Thymus (tissue), 11 donors: ENCODE measurements at regions not wholly inside any gene's neighbourhood (a gene's known extent, or its start where the extent isn't known, plus 50 kb on each side); places are given as distances from the start of the nearest gene placed in this dataset.

Experiments
- DNase-seq, 9 donors: peaks; one replicate each; pipeline ENCODE4 v3.0.0-alpha.2; 2013; ENCODE audit warnings: low spot score in 9 of 9, low read depth in 6 of 9, missing footprints in 1 of 9
- H3K27ac ChIP-seq, 2 donors: one replicate each; pipeline ENCODE4 v1.5.1; 2013; ENCODE audit warnings: control low read depth in 1 of 2, low read depth in 1 of 2, low read length in 1 of 2, mild to moderate bottlenecking in 1 of 2, moderate library complexity in 1 of 2
- H3K27me3 ChIP-seq, 2 donors: one replicate each; pipeline ENCODE4 v1.5.1; 2013; ENCODE audit warnings: low read length in 1 of 2; ENCODE audit not compliant: control insufficient read depth in 2 of 2, insufficient read depth in 1 of 2
- H3K36me3 ChIP-seq, 2 donors: one replicate each; pipeline ENCODE4 v1.5.1; 2013; ENCODE audit warnings: low read length in 1 of 2, mild to moderate bottlenecking in 1 of 2, moderate library complexity in 1 of 2; ENCODE audit not compliant: control insufficient read depth in 2 of 2, insufficient read depth in 2 of 2
- H3K4me1 ChIP-seq, 2 donors: one replicate each; pipeline ENCODE4 v1.5.1; 2013; ENCODE audit warnings: low read length in 2 of 2; ENCODE audit not compliant: control insufficient read depth in 2 of 2, insufficient read depth in 2 of 2
- H3K4me3 ChIP-seq, 2 donors: one replicate each; pipeline ENCODE4 v1.5.1; 2013; ENCODE audit warnings: low read length in 2 of 2, control low read depth in 1 of 2, mild to moderate bottlenecking in 1 of 2
- H3K9me3 ChIP-seq, 2 donors: one replicate each; pipeline ENCODE4 v1.5.1; 2013; ENCODE audit warnings: low read length in 1 of 2, mild to moderate bottlenecking in 1 of 2; ENCODE audit not compliant: control insufficient read depth in 2 of 2, insufficient read depth in 1 of 2
- WGBS: extraction: QIAGEN DNeasy Blood & Tissue Kit; methylation state at CpG from one replicate; pipeline ENCODE4 v1.1.7; 2013; 5-methylcytosine and 5-hydroxymethylcytosine counted together
- donor health status: healthy.

DNA sequence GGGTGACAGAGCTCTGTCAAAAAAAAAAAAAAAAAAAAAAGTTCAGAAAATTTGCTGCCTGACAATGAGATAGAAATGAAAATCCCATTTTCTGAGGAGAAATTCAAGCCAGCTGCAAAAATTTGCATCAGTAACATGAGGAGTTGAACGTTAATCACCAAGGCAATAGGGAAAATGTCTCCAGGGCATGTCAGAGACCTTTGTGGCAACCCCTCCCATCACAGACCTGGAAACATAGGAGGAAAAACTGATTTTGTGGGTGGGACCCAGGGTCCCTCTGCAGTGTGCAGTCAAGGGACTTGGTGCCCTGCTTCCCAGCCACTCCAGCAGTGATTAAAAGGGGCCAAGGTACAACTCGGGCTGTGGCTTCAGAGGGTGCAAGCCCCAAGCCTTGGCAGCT lies 615.4 kb downstream of the RWDD3 start:
- DNase-seq, result no peak
- Histone ChIP-seq H3K36me3 (no peaks in the 10 kb centered on the region), H3K27ac (no peak overlapping the region), H3K4me3 (no peak overlapping the region), H3K9me3 (peaks cover 0 to 27% of the 10 kb centered on the region in 2 donors), H3K4me1 (no peaks in the 10 kb centered on the region), H3K27me3 (no peaks in the 10 kb centered on the region)
- WGBS, result 95% methylated on average over 2 of the region's 2 CpGs

DNA sequence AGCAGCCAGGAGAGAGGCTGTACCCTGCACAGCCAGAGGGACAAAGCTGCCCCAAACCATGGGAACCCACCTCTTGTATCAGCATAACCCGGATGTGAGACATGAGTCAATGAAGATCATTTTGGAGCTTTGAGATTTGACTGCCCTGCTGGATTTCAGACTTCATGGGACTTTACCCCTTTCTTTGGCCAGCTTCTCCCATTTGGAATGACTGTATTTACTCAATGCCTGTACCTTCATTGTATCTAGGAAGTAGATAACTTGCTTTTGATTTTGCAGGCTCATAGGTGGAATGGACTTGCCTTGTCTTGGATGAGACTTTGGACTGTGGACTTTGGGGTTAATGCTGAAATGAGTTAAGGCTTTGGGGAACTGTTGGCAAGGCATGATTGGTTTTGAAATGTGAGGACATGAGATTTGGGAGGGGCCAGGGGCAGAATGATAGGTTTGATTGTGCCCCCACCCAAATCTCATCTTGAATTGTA lies 616.2 kb downstream of the RWDD3 start:
- H3K36me3 ChIP-seq, result no peaks in the 10 kb centered on the region
- WGBS, result 95% methylated on average over 1 of the region's 1 CpG
- H3K4me3 ChIP-seq, result no peak overlapping the region
- no peaks in the 10 kb centered on the region for H3K4me1 ChIP-seq
- H3K9me3 ChIP-seq, result peaks cover 0 to 30% of the 10 kb centered on the region in 2 donors
- DNase-seq, result no peak
- H3K27ac ChIP-seq, result no peak overlapping the region
- H3K27me3 ChIP-seq, result no peaks in the 10 kb centered on the region

DNA sequence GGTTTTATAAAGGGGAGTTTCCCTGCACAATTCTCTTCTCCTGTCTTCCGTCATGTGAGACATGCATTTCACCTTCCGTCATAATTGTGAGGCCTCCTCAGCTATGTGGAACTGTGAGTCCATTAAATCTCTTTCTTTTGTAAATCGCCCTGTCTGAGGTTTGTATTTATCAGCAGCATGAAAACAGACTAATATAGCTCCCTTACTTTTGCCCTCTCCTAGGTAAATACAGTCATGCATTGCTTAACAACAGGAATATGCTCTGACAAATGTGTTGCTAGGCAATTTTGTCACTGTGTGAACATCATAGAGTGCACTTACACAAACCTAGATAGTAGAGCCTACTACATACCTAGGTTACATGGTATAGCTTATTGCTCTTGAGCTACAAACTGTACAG lies 616.8 kb downstream of the RWDD3 start:
- Histone ChIP-seq H3K4me3 (no peak overlapping the region), H3K27ac (no peak overlapping the region), H3K36me3 (no peaks in the 10 kb centered on the region), H3K9me3 (peaks cover 0 to 30% of the 10 kb centered on the region in 2 donors), H3K27me3 (no peaks in the 10 kb centered on the region), H3K4me1 (no peaks in the 10 kb centered on the region)
- 93% methylated on average over 3 of the region's 3 CpGs for WGBS
- no peak for DNase-seq

DNA sequence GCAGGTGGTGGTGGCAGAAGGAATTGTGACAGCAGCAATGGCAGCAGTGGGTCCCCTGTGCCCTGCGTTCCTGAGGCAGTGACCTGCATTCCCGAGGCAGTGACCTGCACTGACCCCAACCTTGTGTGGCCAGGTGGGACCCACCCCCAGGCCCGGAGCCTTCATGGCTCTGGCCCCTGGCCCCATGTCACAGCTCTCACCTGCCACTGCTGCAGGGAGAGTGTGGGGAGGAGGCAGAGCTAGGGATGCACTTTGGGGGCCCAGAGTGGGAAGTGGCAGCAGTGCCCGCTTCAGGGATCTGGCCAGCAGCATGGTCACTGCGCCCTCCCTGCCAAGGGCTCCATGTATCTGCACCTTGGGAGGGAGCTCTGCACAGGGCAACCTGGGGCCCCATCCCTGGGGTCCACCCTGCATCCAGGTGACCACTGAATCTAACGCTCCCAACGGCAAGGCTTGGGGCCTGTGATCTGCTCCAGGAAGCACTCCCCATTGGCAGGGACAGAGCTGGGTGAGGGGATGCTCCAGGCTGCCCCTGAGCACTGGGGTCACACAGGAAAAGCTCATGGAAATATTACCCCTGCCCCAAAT lies 618.6 kb downstream of the RWDD3 start:
- no peak for DNase-seq

DNA sequence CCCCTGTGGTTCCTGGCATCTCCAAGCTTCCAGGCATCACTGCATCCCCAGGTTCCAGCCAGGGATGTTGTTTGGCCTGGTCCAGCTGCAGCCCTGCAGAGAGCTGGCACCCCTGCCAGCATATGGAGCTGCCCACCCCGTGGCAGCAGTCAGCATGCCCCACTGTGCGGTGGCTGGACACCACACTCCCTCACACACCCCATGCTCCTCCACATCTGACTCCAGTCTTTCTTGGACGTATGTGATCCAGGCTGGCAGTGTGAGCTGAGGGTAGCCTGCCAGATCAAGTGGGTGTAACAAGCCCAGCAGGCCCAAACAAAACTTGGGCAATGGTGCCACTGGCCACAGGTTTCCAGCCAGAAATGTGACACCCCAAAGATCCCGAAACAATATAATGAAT lies 620.4 kb downstream of the RWDD3 start:
- Histone ChIP-seq H3K4me3 (no peak overlapping the region), H3K9me3 (peaks cover 0 to 30% of the 10 kb centered on the region in 2 donors), H3K4me1 (no peaks in the 10 kb centered on the region), H3K27ac (no peak overlapping the region), H3K36me3 (no peaks in the 10 kb centered on the region), H3K27me3 (no peaks in the 10 kb centered on the region)
- WGBS, result 63% methylated on average over 4 of the region's 4 CpGs
- no peak for DNase-seq

More for the DNA sequence above, 618.6 kb downstream of the RWDD3 start:
- Histone ChIP-seq H3K4me1 (no peaks in the 10 kb centered on the region), H3K36me3 (no peaks in the 10 kb centered on the region), H3K4me3 (no peak overlapping the region), H3K27ac (no peak overlapping the region), H3K27me3 (no peaks in the 10 kb centered on the region), H3K9me3 (peaks cover 0 to 30% of the 10 kb centered on the region in 2 donors)
- WGBS, result 92% methylated on average over 7 of the region's 7 CpGs

DNA sequence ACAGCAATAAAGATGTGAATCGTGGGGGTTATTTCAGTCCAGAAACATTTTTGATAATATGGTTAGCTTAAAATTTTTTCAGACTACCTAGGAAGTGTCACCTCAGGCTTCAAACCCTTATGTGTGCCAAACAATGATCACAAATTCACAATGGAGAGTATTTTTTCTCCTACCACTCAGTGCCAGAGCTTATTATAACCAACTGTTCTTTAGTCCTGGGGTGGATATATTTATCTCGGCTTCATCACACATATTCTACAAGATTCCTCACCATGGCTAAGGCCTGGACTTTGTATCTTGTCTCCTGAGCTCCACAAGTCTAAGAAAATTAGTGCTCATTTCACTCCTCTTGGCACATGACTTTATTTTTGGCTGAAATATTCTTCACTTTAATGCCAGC lies 629.1 kb downstream of the RWDD3 start:
- H3K4me1 ChIP-seq, result no peaks in the 10 kb centered on the region
- no peak overlapping the region for H3K4me3 ChIP-seq
- DNase-seq, result no peak
- H3K27me3 ChIP-seq, result no peaks in the 10 kb centered on the region
- no peaks in the 10 kb centered on the region for H3K9me3 ChIP-seq
- no peaks in the 10 kb centered on the region for H3K36me3 ChIP-seq
- no peak overlapping the region for H3K27ac ChIP-seq
- whole genome bisulfite sequencing, result 92% methylated on average over 2 of the region's 2 CpGs

DNA sequence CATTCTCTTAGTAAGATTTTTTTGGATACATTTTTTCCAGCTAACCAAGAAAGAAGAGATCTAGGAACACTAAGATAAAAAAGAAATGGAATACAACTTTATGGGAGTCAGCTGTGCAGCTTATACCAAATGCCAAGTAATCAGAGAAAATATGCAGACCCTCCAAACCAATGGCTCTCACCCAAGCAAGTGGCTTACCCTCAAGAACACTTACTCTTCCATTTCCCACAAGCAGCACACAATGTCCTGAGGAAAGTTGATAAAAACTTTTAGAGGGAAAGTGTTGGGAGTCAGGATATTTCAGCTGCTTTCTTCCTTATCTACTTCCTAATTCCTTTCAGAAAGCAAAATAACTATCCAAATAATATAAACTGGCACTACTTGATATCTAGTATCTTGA lies 631.8 kb downstream of the RWDD3 start:
- Histone ChIP-seq H3K4me3 (no peak overlapping the region), H3K27me3 (no peaks in the 10 kb centered on the region), H3K4me1 (no peaks in the 10 kb centered on the region), H3K36me3 (no peaks in the 10 kb centered on the region), H3K9me3 (no peaks in the 10 kb centered on the region), H3K27ac (no peak overlapping the region)
- no peak for DNase-seq

DNA sequence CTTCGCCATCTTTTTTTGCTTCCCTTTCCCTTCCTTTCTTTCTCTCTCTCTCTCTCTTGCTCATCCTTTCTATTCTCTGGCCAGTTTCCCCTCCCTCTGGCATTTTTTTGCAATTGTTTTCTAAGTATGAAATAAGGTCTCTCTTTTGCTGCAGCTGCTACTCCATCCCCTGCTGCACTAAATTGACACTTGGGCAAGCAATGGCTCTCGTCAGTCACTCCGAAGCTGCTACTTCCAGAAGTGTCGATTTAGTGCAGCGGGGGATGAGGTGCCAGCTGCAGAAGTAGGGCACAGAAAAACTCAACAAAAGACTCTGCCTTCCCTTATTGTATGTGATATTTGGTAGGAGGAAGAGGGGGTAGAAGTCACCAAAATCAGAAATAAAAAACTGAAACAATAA lies 642.3 kb downstream of the RWDD3 start:
- 94% methylated on average over 5 of the region's 5 CpGs for WGBS
- Histone ChIP-seq H3K4me3 (no peak overlapping the region), H3K9me3 (peaks cover 0 to 7% of the 10 kb centered on the region in 2 donors), H3K27ac (no peak overlapping the region), H3K4me1 (no peaks in the 10 kb centered on the region), H3K36me3 (no peaks in the 10 kb centered on the region), H3K27me3 (no peaks in the 10 kb centered on the region)
- DNase-seq, result no peak

DNA sequence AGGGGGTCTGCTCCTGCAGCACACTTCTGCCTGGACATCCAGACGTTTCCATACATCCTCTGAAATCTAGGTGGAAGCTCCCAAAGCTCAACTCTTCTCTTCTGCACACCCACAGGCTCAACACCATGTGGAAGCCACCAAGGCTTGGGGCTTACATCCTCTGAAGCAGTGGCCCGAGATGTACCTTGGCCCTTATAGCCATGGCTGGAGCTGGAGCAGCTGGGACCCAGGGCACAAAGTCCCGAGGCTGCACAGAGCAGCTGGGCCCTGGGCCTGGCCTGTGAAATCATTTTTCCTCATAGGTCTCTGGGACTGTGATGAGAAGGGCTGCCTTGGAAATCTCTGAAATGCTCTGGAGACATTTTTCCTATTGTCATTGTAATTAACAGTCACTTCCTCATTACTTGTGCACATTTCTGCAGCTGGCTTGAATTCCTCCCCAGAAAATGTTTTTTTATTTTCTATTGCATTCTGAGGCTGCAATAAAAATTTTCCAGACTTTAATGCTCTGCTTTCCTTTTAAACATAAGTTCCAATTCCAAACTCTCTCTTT lies 645.6 kb downstream of the RWDD3 start:
- Histone ChIP-seq H3K36me3 (no peaks in the 10 kb centered on the region), H3K4me3 (no peak overlapping the region), H3K27ac (no peak overlapping the region), H3K9me3 (peaks cover 0 to 7% of the 10 kb centered on the region in 2 donors), H3K4me1 (no peaks in the 10 kb centered on the region), H3K27me3 (no peaks in the 10 kb centered on the region)
- WGBS, result 80% methylated on average over 3 of the region's 3 CpGs
- no peak for DNase-seq
